Endodermal cell (in vitro differentiated cells): ENCODE measurements at regions not wholly inside any gene's neighbourhood (a gene's known extent, or its start where the extent isn't known, plus 50 kb on each side); places are given as distances from the start of the nearest gene placed in this dataset.

Experiments used
- DNase-seq: peaks from one replicate; pipeline ENCODE4 v3.0.0-alpha.2; 2017
- H3K27ac ChIP-seq: 2 replicates; pipeline ENCODE4 v1.5.1; 2013; ENCODE audit warnings: mild to moderate bottlenecking, low read depth, low read length, moderate library complexity
- H3K27me3 ChIP-seq: 2 replicates; pipeline ENCODE4 v1.6.1; 2013; ENCODE audit warnings: mild to moderate bottlenecking, low read length, moderate library complexity; ENCODE audit not compliant: insufficient read depth, control insufficient read depth, poor library complexity, severe bottlenecking
- H3K36me3 ChIP-seq: 2 replicates; pipeline ENCODE4 v1.7.0; 2013; ENCODE audit warnings: mild to moderate bottlenecking, low read length, moderate library complexity; ENCODE audit not compliant: control insufficient read depth, insufficient read depth
- H3K4me1 ChIP-seq: one replicate; pipeline ENCODE4 v1.7.0; 2013; ENCODE audit warnings: low read length; ENCODE audit not compliant: control insufficient read depth, insufficient read depth
- H3K4me3 ChIP-seq: 2 replicates; pipeline ENCODE4 v1.5.1; 2013; ENCODE audit warnings: mild to moderate bottlenecking, low read length, moderate library complexity
- H3K9ac ChIP-seq: 2 replicates; pipeline ENCODE4 v1.6.1; 2013; ENCODE audit warnings: mild to moderate bottlenecking, low read length, moderate library complexity; ENCODE audit not compliant: poor library complexity, severe bottlenecking; ENCODE audit errors: extremely low read depth
- H3K9me3 ChIP-seq: 2 replicates; pipeline ENCODE4 v1.6.1; 2013; ENCODE audit warnings: mild to moderate bottlenecking, low read length, moderate library complexity; ENCODE audit not compliant: control insufficient read depth
- H3K27ac Mint-ChIP-seq: 2 replicates; pipeline ENCODE4 v1.8.0; 2020; ENCODE audit warnings: mixed read lengths
- H3K27me3 Mint-ChIP-seq: 2 replicates; pipeline ENCODE4 v1.8.0; 2021; ENCODE audit warnings: mild to moderate bottlenecking, mixed read lengths; ENCODE audit not compliant: insufficient read depth
- H3K36me3 Mint-ChIP-seq: 2 replicates; pipeline ENCODE4 v1.8.0; 2020; ENCODE audit warnings: low read depth, mixed read lengths
- H3K4me1 Mint-ChIP-seq: 2 replicates; pipeline ENCODE4 v1.8.0; 2020; ENCODE audit warnings: mixed read lengths
- H3K4me3 Mint-ChIP-seq: 2 replicates; pipeline ENCODE4 v1.8.0; 2020; ENCODE audit warnings: mild to moderate bottlenecking, moderate library complexity, mixed read lengths
- H3K9me3 Mint-ChIP-seq: 2 replicates; pipeline ENCODE4 v1.8.0; 2020; ENCODE audit warnings: mild to moderate bottlenecking, mixed read lengths
- CTCF ChIP-seq: fragments of 200-600 bp; sonication (generic); conservative IDR thresholded peaks from 2 replicates; pipeline ENCODE4 v1.5.0; 2021; ENCODE audit warnings: antibody characterized with exemption, mild to moderate bottlenecking
- WGBS, 2 experiments: methylation state at CpG; one replicate each; pipeline versions ENCODE4 v1.1.5 to v1.1.7; 2013; ENCODE audit warnings: missing lambda C conversion rate in 2 of 2, mixed read lengths in 1 of 2; ENCODE audit not compliant: insufficient coverage in 1 of 2, insufficient read length in 1 of 2; 5-methylcytosine and 5-hydroxymethylcytosine counted together

GRCh38 chr1:11350265-11350664 lies 77.3 kb downstream of the UBIAD1 start:
- Mint-ChIP-seq H3K9me3 (no peaks in the 10 kb centered on the region), H3K4me3 (no peak overlapping the region), H3K27ac (no peak overlapping the region), H3K36me3 (no peaks in the 10 kb centered on the region), H3K27me3 (no peaks in the 10 kb centered on the region), H3K4me1 (no peaks in the 10 kb centered on the region)
- TF ChIP-seq CTCF = no peak
- H3K36me3 ChIP-seq = no peaks in the 10 kb centered on the region
- H3K4me3 ChIP-seq = no peak overlapping the region
- 78 to 84% methylated on average over 12 to 14 of the region's 14 CpGs for WGBS, 2 experiments
- no peaks in the 10 kb centered on the region for H3K27me3 ChIP-seq
- peak overlapping the region; percentile 38 for H3K27ac ChIP-seq
- no peak overlapping the region for H3K9ac ChIP-seq
- H3K9me3 ChIP-seq = no peaks in the 10 kb centered on the region
- no peaks in the 10 kb centered on the region for H3K4me1 ChIP-seq
- no peak for DNase-seq

- no peaks in the 10 kb centered on the region for H3K9me3 Mint-ChIP-seq
- no peaks in the 10 kb centered on the region for H3K4me1 ChIP-seq
- no peaks in the 10 kb centered on the region for H3K27me3 ChIP-seq
- DNase-seq = no peak
- no peaks in the 10 kb centered on the region for H3K9me3 ChIP-seq
- no peak overlapping the region for H3K9ac ChIP-seq
- 91 to 92% methylated on average over 9 to 12 of the region's 12 CpGs for WGBS, 2 experiments
- H3K4me3 Mint-ChIP-seq = no peak overlapping the region
- no peak overlapping the region for H3K27ac Mint-ChIP-seq
- peak; percentile 63 for TF ChIP-seq CTCF
- H3K36me3 Mint-ChIP-seq = no peaks in the 10 kb centered on the region
- H3K27me3 Mint-ChIP-seq = no peaks in the 10 kb centered on the region
- H3K4me3 ChIP-seq = no peak overlapping the region
- H3K36me3 ChIP-seq = no peaks in the 10 kb centered on the region
- H3K4me1 Mint-ChIP-seq = peaks cover 6% of the 10 kb centered on the region
- H3K27ac ChIP-seq = no peak overlapping the region
These were observed 79.2 kb downstream of the UBIAD1 start for GRCh38 chr1:11352058-11352715.

- 74 to 79% methylated on average over 18 to 20 of the region's 20 CpGs for WGBS, 2 experiments
- Mint-ChIP-seq H3K4me3 (no peak overlapping the region), H3K27ac (no peak overlapping the region), H3K9me3 (no peaks in the 10 kb centered on the region), H3K4me1 (peaks cover 6% of the 10 kb centered on the region), H3K27me3 (no peaks in the 10 kb centered on the region), H3K36me3 (no peaks in the 10 kb centered on the region)
- DNase-seq = no peak
- TF ChIP-seq CTCF = no peak
- Histone ChIP-seq H3K4me3 (no peak overlapping the region), H3K9me3 (no peaks in the 10 kb centered on the region), H3K9ac (no peak overlapping the region), H3K27me3 (no peaks in the 10 kb centered on the region), H3K4me1 (no peaks in the 10 kb centered on the region), H3K27ac (peak overlapping the region; percentile 9), H3K36me3 (no peaks in the 10 kb centered on the region)
These were observed 80.1 kb downstream of the UBIAD1 start for GRCh38 chr1:11352816-11353799.
